PFSK-1 (cell line): ENCODE measurements at regions not wholly inside any gene's neighbourhood (a gene's known extent, or its start where the extent isn't known, plus 50 kb on each side); places are given as distances from the start of the nearest gene placed in this dataset.

Experiments
- FOXP2 ChIP-seq: optimal IDR thresholded peaks from 2 replicates; pipeline ENCODE3; 2011; ENCODE audit warnings: borderline replicate concordance, control low read depth, inconsistent platforms; ENCODE audit not compliant: insufficient read depth; ENCODE audit errors: extremely low read length, extremely low read depth
- POLR2AphosphoS5 ChIP-seq: IDR thresholded peaks from 2 replicates; pipeline ENCODE4 v1.6.1; 2012; ENCODE audit warnings: low read depth, mild to moderate bottlenecking, control low read depth, low read length, moderate library complexity
- SIN3A ChIP-seq: IDR thresholded peaks from 2 replicates; pipeline ENCODE4 v1.6.1; 2012; ENCODE audit warnings: mild to moderate bottlenecking, low read length, moderate library complexity, borderline replicate concordance; ENCODE audit not compliant: insufficient read depth
- TAF1 ChIP-seq: IDR thresholded peaks from 2 replicates; pipeline ENCODE4 v1.6.1; 2012; ENCODE audit warnings: low read length, control low read depth, borderline replicate concordance; ENCODE audit not compliant: insufficient read depth
- TF ChIP-seq, protein P1 (sequence below), 2 experiments: IDR thresholded peaks; 2 replicates each; pipeline versions ENCODE4 v1.6.1 to v1.8.0; 2011 to 2012; ENCODE audit warnings: low read depth in 2 of 2, low read length in 2 of 2, control low read depth in 1 of 2, inconsistent platforms in 1 of 2, mild to moderate bottlenecking in 1 of 2, moderate library complexity in 1 of 2; ENCODE audit not compliant: insufficient read depth in 1 of 2

DNA sequence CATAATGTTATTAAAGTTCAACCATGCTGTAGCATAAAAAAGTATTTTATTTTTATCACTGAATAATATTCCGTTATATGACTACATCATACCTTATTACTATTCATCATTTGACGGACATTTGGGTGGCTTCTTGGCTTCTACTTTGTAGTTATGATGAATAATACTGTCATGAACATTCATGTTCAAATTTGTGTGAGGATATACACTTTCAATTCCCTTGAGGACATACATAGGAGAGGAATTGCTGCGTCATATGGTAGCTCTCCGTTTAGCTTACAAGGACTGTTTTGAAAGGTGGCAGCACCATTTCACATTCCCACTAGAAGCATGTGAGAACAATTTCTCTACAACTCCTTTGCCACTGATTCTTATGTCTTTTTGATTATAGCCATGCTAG, 910.8 kb upstream of the MIR17HG start:
- TF ChIP-seq TAF1 (no peak), SIN3A (no peak), FOXP2 (no peak), POLR2AphosphoS5 (no peak)
- TF ChIP-seq, protein P1, sequence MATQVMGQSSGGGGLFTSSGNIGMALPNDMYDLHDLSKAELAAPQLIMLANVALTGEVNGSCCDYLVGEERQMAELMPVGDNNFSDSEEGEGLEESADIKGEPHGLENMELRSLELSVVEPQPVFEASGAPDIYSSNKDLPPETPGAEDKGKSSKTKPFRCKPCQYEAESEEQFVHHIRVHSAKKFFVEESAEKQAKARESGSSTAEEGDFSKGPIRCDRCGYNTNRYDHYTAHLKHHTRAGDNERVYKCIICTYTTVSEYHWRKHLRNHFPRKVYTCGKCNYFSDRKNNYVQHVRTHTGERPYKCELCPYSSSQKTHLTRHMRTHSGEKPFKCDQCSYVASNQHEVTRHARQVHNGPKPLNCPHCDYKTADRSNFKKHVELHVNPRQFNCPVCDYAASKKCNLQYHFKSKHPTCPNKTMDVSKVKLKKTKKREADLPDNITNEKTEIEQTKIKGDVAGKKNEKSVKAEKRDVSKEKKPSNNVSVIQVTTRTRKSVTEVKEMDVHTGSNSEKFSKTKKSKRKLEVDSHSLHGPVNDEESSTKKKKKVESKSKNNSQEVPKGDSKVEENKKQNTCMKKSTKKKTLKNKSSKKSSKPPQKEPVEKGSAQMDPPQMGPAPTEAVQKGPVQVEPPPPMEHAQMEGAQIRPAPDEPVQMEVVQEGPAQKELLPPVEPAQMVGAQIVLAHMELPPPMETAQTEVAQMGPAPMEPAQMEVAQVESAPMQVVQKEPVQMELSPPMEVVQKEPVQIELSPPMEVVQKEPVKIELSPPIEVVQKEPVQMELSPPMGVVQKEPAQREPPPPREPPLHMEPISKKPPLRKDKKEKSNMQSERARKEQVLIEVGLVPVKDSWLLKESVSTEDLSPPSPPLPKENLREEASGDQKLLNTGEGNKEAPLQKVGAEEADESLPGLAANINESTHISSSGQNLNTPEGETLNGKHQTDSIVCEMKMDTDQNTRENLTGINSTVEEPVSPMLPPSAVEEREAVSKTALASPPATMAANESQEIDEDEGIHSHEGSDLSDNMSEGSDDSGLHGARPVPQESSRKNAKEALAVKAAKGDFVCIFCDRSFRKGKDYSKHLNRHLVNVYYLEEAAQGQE (IDR thresholded peaks at IDR 0.05; ENCODE audit: insufficient read depth in 1 of 2, low read depth in 2 of 2, low read length in 2 of 2) = no peak

DNA sequence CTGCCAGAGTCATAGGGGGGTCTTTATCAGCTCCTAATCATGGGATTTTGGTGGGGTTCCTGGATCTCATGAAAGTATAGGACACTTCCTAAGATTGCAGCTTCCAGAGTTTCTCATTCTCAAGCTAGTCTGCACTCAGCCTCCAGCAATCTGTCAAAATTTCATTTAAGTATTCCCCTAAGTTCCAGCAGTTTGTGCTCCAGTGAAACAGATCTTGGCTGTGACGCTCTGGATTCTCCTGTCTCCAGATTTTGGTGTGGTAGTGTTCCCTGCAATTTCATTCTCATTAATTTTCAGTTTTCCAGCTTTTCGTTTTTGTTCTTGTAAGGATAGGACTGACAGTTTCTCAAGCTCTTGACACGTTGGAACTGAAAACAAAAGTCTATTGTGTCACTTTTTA, 908.9 kb upstream of the MIR17HG start:
- TF ChIP-seq FOXP2 (no peak), SIN3A (no peak), POLR2AphosphoS5 (no peak), TAF1 (no peak)
- TF ChIP-seq, protein P1 (IDR thresholded peaks at IDR 0.05; ENCODE audit: insufficient read depth in 1 of 2, low read depth in 2 of 2, low read length in 2 of 2) = no peak

DNA sequence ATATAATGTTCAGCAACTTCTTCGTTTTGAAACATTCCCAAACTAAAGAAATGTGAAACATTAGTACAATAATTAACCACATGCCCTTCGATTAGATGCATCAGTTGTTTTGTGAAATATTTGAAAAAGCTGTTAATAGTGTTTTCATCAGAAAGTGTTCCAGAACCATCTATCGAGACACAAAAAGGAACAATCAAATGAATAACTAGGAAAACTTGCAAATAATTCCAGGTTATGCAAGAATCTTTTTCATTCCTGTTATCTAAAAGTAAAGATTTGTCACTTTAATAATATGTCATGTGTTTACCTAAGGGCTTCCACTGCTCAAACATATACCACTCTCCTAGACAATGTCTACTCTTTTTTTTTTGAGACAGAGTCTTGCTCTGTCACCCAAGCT, 904.2 kb upstream of the MIR17HG start:
- TF ChIP-seq SIN3A (no peak), FOXP2 (no peak), TAF1 (no peak), POLR2AphosphoS5 (no peak)
- TF ChIP-seq, protein P1 (IDR thresholded peaks at IDR 0.05; ENCODE audit: insufficient read depth in 1 of 2, low read depth in 2 of 2, low read length in 2 of 2) = no peak

GRCh38 chr13:90444232-90444631, 903.3 kb upstream of the MIR17HG start:
- TF ChIP-seq SIN3A (no peak), POLR2AphosphoS5 (no peak), FOXP2 (no peak), TAF1 (no peak)
- TF ChIP-seq, protein P1 (IDR thresholded peaks at IDR 0.05; ENCODE audit: insufficient read depth in 1 of 2, low read depth in 2 of 2, low read length in 2 of 2) = no peak

DNA sequence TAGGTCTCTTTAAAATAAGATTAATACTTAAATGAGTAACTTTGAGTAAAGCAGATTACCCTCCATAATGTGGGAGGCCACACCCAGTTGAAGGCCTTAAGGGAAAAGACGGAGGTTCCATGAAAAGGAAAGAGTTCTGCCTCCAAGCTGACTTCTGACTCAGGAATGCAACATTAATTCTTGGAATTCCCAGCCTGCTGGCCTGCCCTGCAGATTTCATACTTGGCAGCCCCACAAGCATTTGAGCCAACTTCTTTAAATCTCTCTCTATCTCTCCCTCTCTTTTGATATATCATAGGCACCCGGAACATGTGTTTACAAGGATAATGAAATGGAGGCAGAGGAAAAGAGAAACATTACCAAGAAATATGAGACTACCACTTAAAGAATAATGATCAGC, 902.3 kb upstream of the MIR17HG start:
- TF ChIP-seq SIN3A = no peak
- TF ChIP-seq, protein P1 (IDR thresholded peaks at IDR 0.05; ENCODE audit: insufficient read depth in 1 of 2, low read depth in 2 of 2, low read length in 2 of 2) = no peak
- TF ChIP-seq POLR2AphosphoS5 = no peak
- TF ChIP-seq FOXP2 = no peak
- TF ChIP-seq TAF1 = no peak
